ENCODE measurements at regions not wholly inside any gene's neighbourhood (a gene's known extent, or its start where the extent isn't known, plus 50 kb on each side); places are given as distances from the start of the nearest gene placed in this dataset.
A peak's percentile ranks its signal among the peaks of the same experiment; 100 is the strongest.

DNA sequence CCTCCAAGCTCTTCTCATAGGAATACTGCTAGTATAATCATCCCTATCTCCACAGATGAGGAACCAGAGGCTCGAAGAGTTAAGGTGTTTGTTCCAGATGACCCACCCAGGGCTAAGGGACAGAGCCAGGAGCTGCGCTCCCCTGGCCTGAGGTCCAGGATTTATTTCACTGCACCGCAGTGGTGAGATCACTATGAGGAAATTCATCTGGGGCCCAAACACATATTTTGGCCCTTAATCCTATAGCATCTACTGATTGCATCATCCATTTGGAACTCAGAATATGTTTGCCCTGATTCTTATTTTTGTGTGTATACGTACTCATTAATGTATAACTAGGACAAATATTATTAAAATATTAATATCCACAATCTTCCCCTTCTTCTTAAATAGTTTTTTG lies 100.1 kb upstream of the RBPJ start:
- H3K36me3 Mint-ChIP-seq (ENCODE audit: insufficient read depth): no peaks in the 10 kb centered on the region

DNA sequence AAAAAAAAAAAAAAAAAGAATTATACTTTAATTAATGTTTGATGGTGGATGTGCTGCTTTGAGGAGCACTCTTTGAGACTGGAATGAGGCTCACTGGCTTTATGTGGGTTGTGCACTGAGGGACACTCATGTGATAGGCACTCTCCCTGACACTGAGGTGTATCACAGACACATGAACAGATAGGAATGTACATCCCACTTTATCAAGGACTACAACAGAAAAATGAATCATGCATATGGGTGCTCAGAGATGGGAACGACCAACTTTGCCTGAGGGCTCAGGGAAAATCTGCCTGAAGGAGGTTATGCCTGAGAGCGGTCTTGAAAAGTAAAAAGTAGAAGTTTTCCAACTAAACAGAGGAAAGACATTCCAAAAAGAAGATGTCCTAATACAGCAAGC lies 97.7 kb upstream of the RBPJ start:
- Mint-ChIP-seq H3K27ac (no peak overlapping the region), H3K4me1 (ENCODE audit: low read depth in 2 of 2) (no peaks in the 10 kb centered on the region), H3K36me3 (ENCODE audit: insufficient read depth) (no peaks in the 10 kb centered on the region), H3K27me3 (no peaks in the 10 kb centered on the region), H3K9me3 (no peaks in the 10 kb centered on the region), H3K4me3 (no peak overlapping the region)
- ATAC-seq (replicated peaks) (no peak), DNase-seq (no peak)

More for the DNA sequence above, 100.1 kb upstream of the RBPJ start:
- H3K27ac Mint-ChIP-seq: no peak overlapping the region
- H3K4me1 Mint-ChIP-seq (ENCODE audit: low read depth in 2 of 2): peaks cover 0 to 5% of the 10 kb centered on the region in 2 donors
- DNase-seq (no peak), ATAC-seq (replicated peaks) (no peak)
- H3K9me3 Mint-ChIP-seq: no peaks in the 10 kb centered on the region
- H3K4me3 Mint-ChIP-seq: no peak overlapping the region
- no peaks in the 10 kb centered on the region for H3K27me3 Mint-ChIP-seq

DNA sequence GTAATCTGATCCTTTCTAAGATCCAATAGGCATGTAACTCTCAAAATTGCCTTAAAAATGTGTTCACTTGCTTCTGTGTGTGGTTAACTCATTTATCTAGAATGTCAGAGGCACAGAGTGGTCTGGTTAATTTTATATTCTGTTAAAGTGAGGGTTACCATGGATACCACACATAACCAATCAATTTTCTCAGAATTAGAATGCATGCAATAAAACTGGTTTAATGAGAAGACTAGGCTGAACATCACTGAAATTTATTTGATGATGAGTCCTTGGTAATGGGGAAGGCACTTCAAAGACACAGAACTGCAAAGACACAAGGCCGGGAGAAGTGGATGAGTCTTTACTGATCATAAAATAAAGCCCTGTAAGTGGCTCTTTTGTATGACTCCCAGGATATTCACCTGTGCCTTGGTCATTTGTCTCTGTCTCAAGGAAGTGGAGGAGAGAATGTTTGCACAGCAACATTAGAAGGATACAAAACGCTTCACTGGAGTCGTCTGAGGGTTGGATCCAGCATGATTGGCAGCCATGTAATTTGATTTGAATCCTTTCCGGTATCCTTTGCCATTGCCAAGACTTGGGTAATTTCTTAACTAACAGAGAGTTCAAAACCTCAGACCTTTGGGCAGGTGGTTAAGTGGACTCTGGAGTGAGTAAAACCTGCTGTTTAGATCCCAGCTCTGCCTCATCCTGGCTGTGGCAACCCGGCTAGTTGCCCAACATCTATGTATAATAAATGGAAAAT lies 94.0 kb upstream of the RBPJ start:
- no peak overlapping the region for H3K27ac Mint-ChIP-seq
- no peaks in the 10 kb centered on the region for H3K27me3 Mint-ChIP-seq
- no peak overlapping the region for H3K4me3 Mint-ChIP-seq
- ATAC-seq (replicated peaks) (no peak), DNase-seq (no peak)
- no peaks in the 10 kb centered on the region for H3K36me3 Mint-ChIP-seq (ENCODE audit: insufficient read depth)
- H3K4me1 Mint-ChIP-seq (ENCODE audit: low read depth in 2 of 2): no peaks in the 10 kb centered on the region
- H3K9me3 Mint-ChIP-seq: no peaks in the 10 kb centered on the region

DNA sequence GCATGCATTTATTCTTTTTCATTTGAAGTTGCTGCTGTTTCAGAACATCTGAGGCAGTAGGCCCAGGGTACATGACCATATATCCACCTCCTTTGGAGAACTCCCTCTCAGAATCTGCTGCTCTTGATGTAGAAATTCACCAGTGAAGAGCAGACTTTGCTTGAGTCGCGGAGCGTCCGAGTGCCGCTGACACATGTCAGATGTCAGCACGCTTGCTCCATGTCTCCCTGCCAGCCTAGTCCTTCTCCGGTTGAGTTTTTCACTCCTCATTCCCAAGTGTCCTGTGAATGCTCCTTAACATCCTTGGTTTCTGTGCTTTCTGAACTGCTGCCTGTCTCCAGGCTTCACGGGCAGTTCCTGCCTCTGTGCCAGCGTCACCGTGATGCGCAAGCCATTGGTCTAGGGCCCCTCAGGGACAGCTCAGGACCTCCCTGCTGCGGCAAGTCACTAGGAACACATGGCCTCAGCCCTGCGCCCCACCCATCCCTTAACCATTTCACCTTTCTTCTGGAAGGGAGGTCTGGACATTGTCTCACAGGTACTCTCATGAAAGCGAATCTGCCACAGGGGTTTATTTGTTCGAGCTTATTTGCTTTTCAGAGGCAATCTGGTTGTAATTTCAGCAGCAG lies 93.1 kb upstream of the RBPJ start:
- Mint-ChIP-seq H3K4me1 (ENCODE audit: low read depth in 2 of 2) (no peaks in the 10 kb centered on the region), H3K9me3 (no peaks in the 10 kb centered on the region), H3K27me3 (peaks cover 0 to 8% of the 10 kb centered on the region in 2 donors), H3K36me3 (ENCODE audit: insufficient read depth) (no peaks in the 10 kb centered on the region), H3K4me3 (no peak overlapping the region), H3K27ac (no peak overlapping the region)
- no peak for ATAC-seq (replicated peaks)
- no peak for DNase-seq

DNA sequence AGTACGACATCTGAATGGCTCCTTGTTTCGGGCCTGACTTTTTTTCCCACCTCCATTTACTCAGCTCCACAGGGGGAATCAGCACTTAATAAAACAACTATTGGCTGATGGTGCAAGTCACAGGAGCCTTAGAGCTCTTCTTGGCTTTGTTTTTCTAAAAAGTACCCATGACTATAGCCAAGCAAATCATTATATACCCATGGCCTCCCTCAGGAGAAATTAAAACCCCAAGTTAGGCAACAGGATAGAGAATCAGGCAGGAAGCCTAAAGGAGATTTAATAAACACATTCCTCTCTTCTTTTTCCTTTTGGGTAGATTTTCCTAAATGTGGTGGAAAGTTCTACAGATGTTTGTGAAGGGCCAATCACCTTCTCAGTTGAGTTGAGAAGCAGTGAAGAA lies 91.9 kb upstream of the RBPJ start:
- DNase-seq: no peak
- Mint-ChIP-seq H3K27ac (peak overlapping the region in 1 of 2 donors; percentile 38), H3K36me3 (ENCODE audit: insufficient read depth) (no peaks in the 10 kb centered on the region), H3K27me3 (peaks cover 0 to 8% of the 10 kb centered on the region in 2 donors), H3K9me3 (no peaks in the 10 kb centered on the region), H3K4me1 (ENCODE audit: low read depth in 2 of 2) (peaks cover 3 to 7% of the 10 kb centered on the region in 2 donors), H3K4me3 (no peak overlapping the region)
- no peak for ATAC-seq (replicated peaks)

DNA sequence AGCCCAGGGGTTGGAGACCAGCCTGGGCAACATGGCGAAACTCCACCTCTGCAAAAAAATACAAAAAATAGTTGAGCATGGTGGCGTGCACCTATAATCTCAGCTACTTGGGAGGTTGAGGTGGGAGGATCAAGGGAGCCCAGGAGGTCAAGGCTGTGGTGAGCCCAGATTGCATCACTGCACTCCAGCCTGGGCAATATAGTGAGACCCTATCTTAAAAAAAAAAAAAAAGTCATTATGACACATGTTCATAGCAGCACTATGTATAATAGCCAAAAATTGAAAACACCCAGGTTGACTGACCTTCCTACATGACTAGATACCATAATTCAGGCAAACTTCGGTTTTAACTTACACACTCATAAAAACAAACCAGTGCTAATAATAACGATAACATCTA lies 90.8 kb upstream of the RBPJ start:
- Mint-ChIP-seq H3K4me1 (ENCODE audit: low read depth in 2 of 2) (peaks cover 3 to 12% of the 10 kb centered on the region in 2 donors), H3K4me3 (no peak overlapping the region), H3K27me3 (peaks cover 0 to 8% of the 10 kb centered on the region in 2 donors), H3K36me3 (ENCODE audit: insufficient read depth) (no peaks in the 10 kb centered on the region), H3K9me3 (no peaks in the 10 kb centered on the region), H3K27ac (no peak overlapping the region)
- DNase-seq (no peak), ATAC-seq (replicated peaks) (no peak)

DNA sequence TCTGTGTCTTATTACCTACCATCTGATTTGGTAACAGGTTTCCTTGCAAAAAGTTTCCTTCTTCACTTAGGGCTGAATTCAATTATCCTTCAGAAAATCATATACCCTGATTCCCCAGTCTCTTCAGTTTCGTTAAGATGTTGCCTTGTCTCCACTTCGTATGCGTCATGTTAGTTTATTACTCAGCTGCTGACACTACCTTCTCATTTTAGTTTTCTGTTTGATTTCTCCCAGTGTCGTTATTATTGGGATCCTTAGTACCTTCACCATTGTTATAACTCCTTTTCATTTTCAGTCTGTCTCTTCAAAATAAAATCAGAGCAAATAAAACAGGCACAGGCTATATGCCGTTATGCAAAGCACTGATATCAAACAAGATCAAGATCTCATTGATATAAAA lies 87.5 kb upstream of the RBPJ start:
- Mint-ChIP-seq H3K4me1 (ENCODE audit: low read depth in 2 of 2) (peaks cover 3 to 12% of the 10 kb centered on the region in 2 donors), H3K27ac (peak overlapping the region in 1 of 2 donors; percentile 12), H3K27me3 (peaks cover 1 to 14% of the 10 kb centered on the region in 2 donors), H3K9me3 (no peaks in the 10 kb centered on the region), H3K4me3 (no peak overlapping the region), H3K36me3 (ENCODE audit: insufficient read depth) (no peaks in the 10 kb centered on the region)
- ATAC-seq (replicated peaks) (no peak), DNase-seq (no peak)

DNA sequence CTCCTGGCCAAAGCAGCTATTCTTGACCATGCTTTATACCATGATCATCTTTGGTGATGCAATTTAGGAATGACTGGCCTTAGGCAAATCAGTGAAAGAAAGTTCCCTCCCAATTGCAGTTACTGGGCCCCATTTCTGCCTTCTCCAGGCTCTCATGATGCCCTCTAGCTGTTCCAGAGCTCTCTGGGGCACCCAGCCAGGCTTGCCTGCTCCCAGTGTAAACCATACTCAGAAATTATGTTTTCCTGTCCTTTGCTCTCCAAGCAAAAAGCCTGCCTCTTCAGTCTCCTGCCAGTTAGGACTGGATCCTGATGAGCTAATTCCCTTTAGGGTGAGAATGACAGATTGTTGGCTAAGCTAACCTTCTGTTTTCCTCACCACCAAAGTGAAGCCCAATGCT lies 85.3 kb upstream of the RBPJ start:
- no peak for DNase-seq
- no peak for ATAC-seq (replicated peaks)
- Mint-ChIP-seq H3K27me3 (peaks cover 6 to 18% of the 10 kb centered on the region in 2 donors), H3K4me1 (ENCODE audit: low read depth in 2 of 2) (peaks cover 3 to 12% of the 10 kb centered on the region in 2 donors), H3K36me3 (ENCODE audit: insufficient read depth) (no peaks in the 10 kb centered on the region), H3K4me3 (no peak overlapping the region), H3K27ac (no peak overlapping the region), H3K9me3 (no peaks in the 10 kb centered on the region)

DNA sequence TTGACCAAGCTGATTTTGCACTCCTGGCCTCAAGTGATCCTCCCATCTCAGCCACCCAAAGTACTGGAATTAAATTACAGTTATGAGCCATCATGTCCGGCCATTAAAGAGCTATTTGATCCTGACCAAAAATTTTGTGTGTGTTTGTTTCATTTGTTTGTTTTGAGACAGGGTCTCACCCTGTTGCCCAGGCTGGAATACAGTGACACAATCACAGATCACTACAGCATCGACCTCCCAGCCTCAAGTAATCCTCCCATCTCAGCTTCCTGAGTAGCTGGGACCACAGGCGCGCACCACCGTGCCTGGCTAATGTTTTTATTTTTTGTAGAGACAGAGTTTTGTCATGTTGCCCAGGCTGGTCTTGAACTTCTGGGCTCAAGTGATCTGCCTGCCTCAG lies 82.9 kb upstream of the RBPJ start:
- peaks cover 3 to 12% of the 10 kb centered on the region in 2 donors for H3K4me1 Mint-ChIP-seq (ENCODE audit: low read depth in 2 of 2)
- ATAC-seq (replicated peaks): no peak
- no peaks in the 10 kb centered on the region for H3K9me3 Mint-ChIP-seq
- no peak overlapping the region for H3K27ac Mint-ChIP-seq
- H3K4me3 Mint-ChIP-seq: no peak overlapping the region
- DNase-seq: no peak
- peaks cover 6 to 10% of the 10 kb centered on the region in 2 donors for H3K27me3 Mint-ChIP-seq
- H3K36me3 Mint-ChIP-seq (ENCODE audit: insufficient read depth): no peaks in the 10 kb centered on the region

DNA sequence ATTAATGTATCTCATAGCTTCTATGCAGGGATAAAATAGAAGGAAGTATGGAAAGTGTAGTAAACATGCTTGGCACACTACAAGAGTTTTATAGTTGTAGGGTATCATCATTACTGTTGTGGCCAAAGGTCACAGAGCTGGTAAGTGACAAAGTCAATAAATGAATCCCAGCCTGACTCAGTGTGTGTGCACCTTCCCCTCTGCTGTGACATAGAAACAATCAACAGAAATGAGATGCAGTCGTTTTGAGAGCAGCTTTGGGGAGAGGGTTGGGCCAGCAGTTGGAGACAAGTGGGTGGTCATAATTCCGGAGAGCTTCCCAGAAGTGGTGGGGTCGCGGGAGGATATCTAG lies 82.4 kb upstream of the RBPJ start:
- no peak for ATAC-seq (replicated peaks)
- H3K27ac Mint-ChIP-seq: peak overlapping the region in 1 of 2 donors; percentile 6
- H3K27me3 Mint-ChIP-seq: peaks cover 6 to 10% of the 10 kb centered on the region in 2 donors
- H3K4me3 Mint-ChIP-seq: no peak overlapping the region
- peaks cover 1 to 10% of the 10 kb centered on the region in 2 donors for H3K4me1 Mint-ChIP-seq (ENCODE audit: low read depth in 2 of 2)
- H3K9me3 Mint-ChIP-seq: no peaks in the 10 kb centered on the region
- H3K36me3 Mint-ChIP-seq (ENCODE audit: insufficient read depth): no peaks in the 10 kb centered on the region
- DNase-seq: no peak

DNA sequence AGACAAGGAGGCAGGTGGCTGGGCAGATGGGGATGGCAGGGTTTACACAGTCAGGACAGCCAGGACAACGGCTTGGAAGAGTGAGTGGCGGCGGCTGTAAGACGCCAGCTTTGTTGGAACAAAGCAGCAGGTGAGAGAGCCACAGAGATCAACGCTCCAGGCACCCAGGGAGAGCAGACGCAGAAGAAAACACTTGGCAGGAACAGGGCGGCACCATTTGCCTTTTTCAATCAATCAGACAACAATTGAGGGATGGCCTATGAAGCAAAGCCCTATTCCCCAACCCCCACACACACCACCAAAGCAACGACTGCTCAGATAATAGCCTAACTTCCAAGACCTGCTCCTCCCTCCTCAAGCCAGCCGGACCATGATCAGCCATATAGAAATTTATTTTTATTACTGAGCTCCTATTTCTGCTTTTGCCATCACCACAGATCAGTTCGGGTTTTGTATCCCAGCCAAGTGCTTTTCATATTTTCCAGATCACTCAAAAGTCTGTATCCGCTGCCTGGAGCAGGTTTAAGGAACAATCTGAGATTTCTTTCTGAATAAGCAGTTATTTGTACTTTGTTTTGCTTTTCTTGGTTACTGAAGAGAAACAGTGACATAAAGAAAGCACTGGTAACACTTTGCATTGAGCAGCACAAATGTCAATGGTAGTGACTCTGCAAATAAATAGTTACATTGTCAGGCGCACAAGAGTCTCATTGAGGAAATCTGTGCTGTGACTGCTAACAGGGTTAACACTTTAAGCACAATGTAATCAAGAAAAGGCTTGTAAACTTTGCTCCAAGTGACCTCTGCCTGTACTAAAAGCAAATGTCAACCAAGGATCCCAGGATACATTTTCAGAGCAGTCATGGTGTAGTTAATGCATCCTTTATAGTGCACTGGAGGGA lies 81.8 kb upstream of the RBPJ start:
- no peaks in the 10 kb centered on the region for H3K9me3 Mint-ChIP-seq
- no peaks in the 10 kb centered on the region for H3K36me3 Mint-ChIP-seq (ENCODE audit: insufficient read depth)
- peak overlapping the region in 1 of 2 donors; percentile 6 for H3K27ac Mint-ChIP-seq
- peaks cover 0 to 4% of the 10 kb centered on the region in 2 donors for H3K4me1 Mint-ChIP-seq (ENCODE audit: low read depth in 2 of 2)
- ATAC-seq (replicated peaks) (no peak), DNase-seq (no peak)
- H3K4me3 Mint-ChIP-seq: no peak overlapping the region
- peaks cover 6 to 10% of the 10 kb centered on the region in 2 donors for H3K27me3 Mint-ChIP-seq

DNA sequence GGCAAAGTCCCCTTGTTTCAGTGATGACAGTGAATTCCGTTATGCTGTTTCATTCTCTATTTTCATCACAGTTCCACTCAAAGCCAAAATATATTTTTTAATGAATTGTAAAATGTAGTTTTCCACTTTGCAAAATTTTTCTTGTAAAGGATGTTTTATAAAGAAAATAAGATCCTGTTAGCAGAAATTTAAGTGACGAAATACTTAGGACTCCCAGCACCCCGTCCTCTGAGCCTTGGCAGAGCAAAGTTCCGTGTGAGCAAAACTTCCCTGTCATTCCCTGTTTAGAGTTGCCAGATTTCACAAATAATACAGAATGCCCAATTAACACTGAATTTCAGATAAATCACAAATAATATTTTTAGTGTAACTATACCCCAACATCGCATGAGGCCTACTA lies 81.0 kb upstream of the RBPJ start:
- Mint-ChIP-seq H3K36me3 (ENCODE audit: insufficient read depth) (no peaks in the 10 kb centered on the region), H3K9me3 (no peaks in the 10 kb centered on the region), H3K4me1 (ENCODE audit: low read depth in 2 of 2) (no peaks in the 10 kb centered on the region), H3K4me3 (no peak overlapping the region), H3K27ac (no peak overlapping the region), H3K27me3 (peaks cover 6 to 10% of the 10 kb centered on the region in 2 donors)
- no peak for ATAC-seq (replicated peaks)
- no peak for DNase-seq

DNA sequence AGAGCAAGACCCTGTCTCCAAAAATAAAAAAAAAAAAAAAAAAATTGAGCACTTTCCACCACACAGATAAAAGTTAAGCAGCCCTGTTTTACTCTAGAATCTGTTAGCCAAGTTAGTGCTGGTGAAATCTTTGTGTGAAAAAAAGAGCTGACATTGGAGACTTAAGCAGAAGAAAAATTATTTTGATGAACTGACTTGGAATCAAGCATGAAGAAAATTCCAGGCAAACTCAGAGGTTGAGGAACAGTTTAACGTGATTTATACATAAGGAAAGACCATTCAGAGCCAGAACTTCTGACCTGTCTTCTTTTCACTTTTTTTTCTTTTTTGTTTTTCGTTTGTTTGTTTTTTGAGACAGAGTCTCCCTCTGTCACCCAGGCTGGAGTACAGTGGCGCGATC lies 79.6 kb upstream of the RBPJ start:
- no peaks in the 10 kb centered on the region for H3K4me1 Mint-ChIP-seq (ENCODE audit: low read depth in 2 of 2)
- H3K36me3 Mint-ChIP-seq (ENCODE audit: insufficient read depth): no peaks in the 10 kb centered on the region
- no peak for ATAC-seq (replicated peaks)
- no peak overlapping the region for H3K27ac Mint-ChIP-seq
- H3K27me3 Mint-ChIP-seq: peaks cover 6 to 10% of the 10 kb centered on the region in 2 donors
- H3K9me3 Mint-ChIP-seq: no peaks in the 10 kb centered on the region
- no peak for DNase-seq
- H3K4me3 Mint-ChIP-seq: no peak overlapping the region
